ENCODE measurements at regions not wholly inside any gene's neighbourhood (a gene's known extent, or its start where the extent isn't known, plus 50 kb on each side); places are given as distances from the start of the nearest gene placed in this dataset.

DNA sequence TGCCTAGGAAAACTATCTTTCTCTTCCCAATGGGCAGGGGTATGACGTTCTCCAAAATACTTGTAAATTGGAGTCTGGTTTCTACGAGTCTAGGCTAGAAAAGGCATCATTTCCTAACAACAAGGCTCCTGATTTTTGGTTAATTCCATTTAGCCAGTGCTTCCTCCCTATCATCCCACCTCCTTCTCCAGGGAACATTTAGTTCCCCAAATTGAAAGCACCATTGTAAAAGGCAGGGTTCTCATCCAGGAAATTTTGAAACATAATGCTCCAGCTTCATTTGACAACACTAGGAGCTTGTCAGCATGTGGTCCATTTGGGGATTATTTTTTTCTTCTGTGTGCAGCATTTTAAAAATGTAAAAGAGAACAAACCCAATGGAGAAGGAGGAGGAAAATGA is 256.5 kb upstream of the GRIA1 start:
- intact Hi-C loops (cut with micrococcal nuclease; ENCODE audit: unreplicated experiment), result no loop called here
- no peak for DNase-seq
- H3K27ac Mint-ChIP-seq (ENCODE audit: unreplicated experiment), result no peak overlapping the region
- no peaks in the 10 kb centered on the region for H3K27me3 Mint-ChIP-seq (ENCODE audit: unreplicated experiment)
- H3K9me3 Mint-ChIP-seq (ENCODE audit: low read depth, unreplicated experiment), result peaks cover 18% of the 10 kb centered on the region
- no peak overlapping the region for H3K4me3 Mint-ChIP-seq (ENCODE audit: low read depth, unreplicated experiment)
- H3K36me3 Mint-ChIP-seq (ENCODE audit: insufficient read depth, unreplicated experiment), result no peaks in the 10 kb centered on the region
- H3K4me1 Mint-ChIP-seq (ENCODE audit: low read depth, unreplicated experiment), result no peaks in the 10 kb centered on the region
- TF ChIP-seq, protein P1, sequence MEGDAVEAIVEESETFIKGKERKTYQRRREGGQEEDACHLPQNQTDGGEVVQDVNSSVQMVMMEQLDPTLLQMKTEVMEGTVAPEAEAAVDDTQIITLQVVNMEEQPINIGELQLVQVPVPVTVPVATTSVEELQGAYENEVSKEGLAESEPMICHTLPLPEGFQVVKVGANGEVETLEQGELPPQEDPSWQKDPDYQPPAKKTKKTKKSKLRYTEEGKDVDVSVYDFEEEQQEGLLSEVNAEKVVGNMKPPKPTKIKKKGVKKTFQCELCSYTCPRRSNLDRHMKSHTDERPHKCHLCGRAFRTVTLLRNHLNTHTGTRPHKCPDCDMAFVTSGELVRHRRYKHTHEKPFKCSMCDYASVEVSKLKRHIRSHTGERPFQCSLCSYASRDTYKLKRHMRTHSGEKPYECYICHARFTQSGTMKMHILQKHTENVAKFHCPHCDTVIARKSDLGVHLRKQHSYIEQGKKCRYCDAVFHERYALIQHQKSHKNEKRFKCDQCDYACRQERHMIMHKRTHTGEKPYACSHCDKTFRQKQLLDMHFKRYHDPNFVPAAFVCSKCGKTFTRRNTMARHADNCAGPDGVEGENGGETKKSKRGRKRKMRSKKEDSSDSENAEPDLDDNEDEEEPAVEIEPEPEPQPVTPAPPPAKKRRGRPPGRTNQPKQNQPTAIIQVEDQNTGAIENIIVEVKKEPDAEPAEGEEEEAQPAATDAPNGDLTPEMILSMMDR (IDR thresholded peaks at IDR 0.05; ENCODE audit: unreplicated experiment), result no peak
- CTCF ChIA-PET, result no interaction called here
- BruUV-seq (replicated peaks), result no TSS peak

DNA sequence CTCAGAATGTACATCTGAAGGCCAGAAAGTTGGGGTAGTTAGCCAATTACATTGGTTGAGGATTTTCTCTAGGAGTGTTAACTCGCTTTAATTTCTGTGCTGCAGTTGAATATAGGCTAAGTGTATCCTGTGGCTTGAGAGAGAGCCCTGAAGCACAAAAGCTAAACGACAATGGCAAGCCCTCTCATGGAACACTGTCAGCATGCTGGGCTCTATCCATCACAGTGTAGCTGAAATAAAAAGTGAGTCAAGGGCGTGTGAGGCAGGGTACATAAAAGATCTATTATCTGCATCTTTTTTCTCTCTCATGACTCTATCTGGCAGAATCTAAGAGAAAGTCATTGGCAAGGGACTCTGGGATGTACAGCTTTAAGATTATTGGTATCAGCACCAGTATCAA is 254.2 kb upstream of the GRIA1 start:
- peaks cover 15% of the 10 kb centered on the region for H3K9me3 Mint-ChIP-seq (ENCODE audit: low read depth, unreplicated experiment)
- intact Hi-C loops (cut with micrococcal nuclease; ENCODE audit: unreplicated experiment), result loop anchor here (5.0 kb wide), 1 partner anchor 914 kb away; no protein-coding TSS in a partner anchor
- no TSS peak for BruUV-seq (replicated peaks)
- no peak for DNase-seq
- no peak overlapping the region for H3K4me3 Mint-ChIP-seq (ENCODE audit: low read depth, unreplicated experiment)
- H3K4me1 Mint-ChIP-seq (ENCODE audit: low read depth, unreplicated experiment), result no peaks in the 10 kb centered on the region
- no peak overlapping the region for H3K27ac Mint-ChIP-seq (ENCODE audit: unreplicated experiment)
- CTCF ChIA-PET, result no interaction called here
- no peaks in the 10 kb centered on the region for H3K36me3 Mint-ChIP-seq (ENCODE audit: insufficient read depth, unreplicated experiment)
- TF ChIP-seq, protein P1 (IDR thresholded peaks at IDR 0.05; ENCODE audit: unreplicated experiment), result no peak
- no peaks in the 10 kb centered on the region for H3K27me3 Mint-ChIP-seq (ENCODE audit: unreplicated experiment)

DNA sequence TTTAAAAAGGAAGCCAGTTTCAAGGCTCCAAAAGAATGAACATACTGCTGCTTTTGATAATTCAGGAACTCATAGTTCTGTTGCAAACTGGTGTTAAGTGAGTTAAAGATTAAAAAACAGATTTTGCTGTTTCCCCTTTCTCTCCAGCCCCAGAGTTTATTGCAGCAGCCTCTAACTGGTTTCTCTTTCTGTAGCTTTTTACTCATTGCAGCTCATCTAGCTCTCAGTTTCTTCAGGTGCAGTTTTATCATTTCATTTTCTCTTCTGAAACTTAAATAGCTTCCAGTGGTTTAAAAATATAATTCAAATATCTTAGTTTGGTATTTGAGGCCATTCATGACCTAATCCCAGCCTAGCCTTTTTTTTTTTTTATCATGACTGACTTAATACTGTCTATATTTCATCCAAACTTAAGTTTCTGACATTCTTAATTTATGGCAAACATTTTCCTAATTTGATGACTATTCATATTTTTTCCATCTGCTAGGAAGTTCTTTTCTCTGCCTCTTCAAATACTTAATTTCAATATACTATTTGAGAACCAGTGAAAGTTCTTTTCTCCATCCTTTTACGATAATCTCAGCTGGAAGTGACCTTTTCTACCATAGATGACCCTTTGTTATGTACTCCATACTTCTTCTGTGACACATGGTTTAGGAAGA is 252.7 kb upstream of the GRIA1 start:
- BruUV-seq (replicated peaks), result no TSS peak
- Mint-ChIP-seq H3K27ac (ENCODE audit: unreplicated experiment) (no peak overlapping the region), H3K4me1 (ENCODE audit: low read depth, unreplicated experiment) (no peaks in the 10 kb centered on the region), H3K4me3 (ENCODE audit: low read depth, unreplicated experiment) (no peak overlapping the region), H3K36me3 (ENCODE audit: insufficient read depth, unreplicated experiment) (no peaks in the 10 kb centered on the region), H3K27me3 (ENCODE audit: unreplicated experiment) (no peaks in the 10 kb centered on the region), H3K9me3 (ENCODE audit: low read depth, unreplicated experiment) (peaks cover 15% of the 10 kb centered on the region)
- intact Hi-C loops (cut with micrococcal nuclease; ENCODE audit: unreplicated experiment), result loop anchor here (5.0 kb wide), 1 partner anchor 916 kb away; no protein-coding TSS in a partner anchor
- CTCF ChIA-PET, result interaction anchor here (0.9 kb wide), 1 partner anchor 15 kb away, joined by 4 read pairs; no protein-coding TSS in a partner anchor
- DNase-seq, result no peak
- TF ChIP-seq, protein P1 (IDR thresholded peaks at IDR 0.05; ENCODE audit: unreplicated experiment), result no peak

DNA sequence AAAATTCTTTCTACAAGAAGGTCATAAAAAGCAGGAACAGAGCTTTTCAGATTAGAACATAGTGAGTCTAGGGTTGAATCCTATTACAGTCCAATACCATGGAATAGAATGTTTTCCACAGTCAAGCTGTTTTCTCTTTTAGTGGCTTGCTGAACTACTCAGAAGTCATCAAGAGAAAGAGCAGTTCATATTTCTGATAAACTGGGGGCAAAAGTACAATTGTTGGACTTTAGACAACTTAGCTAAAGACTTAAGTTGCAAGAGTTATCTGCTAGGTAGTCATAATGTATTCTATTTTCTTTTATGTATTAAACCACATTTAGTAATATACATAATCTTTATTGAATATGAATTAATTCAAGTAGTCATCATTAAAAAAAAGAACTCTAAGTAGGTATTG is 233.1 kb upstream of the GRIA1 start:
- CTCF ChIA-PET, result no interaction called here
- no peak for DNase-seq
- no peaks in the 10 kb centered on the region for H3K36me3 Mint-ChIP-seq (ENCODE audit: insufficient read depth, unreplicated experiment)
- no TSS peak for BruUV-seq (replicated peaks)
- TF ChIP-seq, protein P1 (IDR thresholded peaks at IDR 0.05; ENCODE audit: unreplicated experiment), result no peak
- peaks cover 19% of the 10 kb centered on the region for H3K9me3 Mint-ChIP-seq (ENCODE audit: low read depth, unreplicated experiment)
- intact Hi-C loops (cut with micrococcal nuclease; ENCODE audit: unreplicated experiment), result no loop called here
- no peak overlapping the region for H3K4me3 Mint-ChIP-seq (ENCODE audit: low read depth, unreplicated experiment)
- no peak overlapping the region for H3K27ac Mint-ChIP-seq (ENCODE audit: unreplicated experiment)
- no peaks in the 10 kb centered on the region for H3K27me3 Mint-ChIP-seq (ENCODE audit: unreplicated experiment)
- no peaks in the 10 kb centered on the region for H3K4me1 Mint-ChIP-seq (ENCODE audit: low read depth, unreplicated experiment)

Measured in Calu3 (cell line).